KMS-11 (cell line): ENCODE measurements at regions not wholly inside any gene's neighbourhood (a gene's known extent, or its start where the extent isn't known, plus 50 kb on each side); places are given as distances from the start of the nearest gene placed in this dataset.
"Not testable (repeated sequence)": the region's sequence is repeated elsewhere in the genome, so short reads cannot be mapped to it uniquely, and the experiment has no call there.

Experiments
- H2AFZ ChIP-seq: fragments of 200-600 bp; sonication (generic); 2 replicates; pipeline ENCODE4 v1.6.1; 2016; ENCODE audit warnings: antibody characterized with exemption, mixed run types, low read depth
- H3K27ac ChIP-seq: fragments of 200-600 bp; sonication (generic); 2 replicates; pipeline ENCODE4 v1.6.1; 2016; ENCODE audit warnings: mild to moderate bottlenecking, mixed run types
- H3K27me3 ChIP-seq: fragments of 200-600 bp; sonication (generic); 2 replicates; pipeline ENCODE4 v1.6.1; 2017; ENCODE audit warnings: mild to moderate bottlenecking, low read depth, mixed run types, moderate library complexity; ENCODE audit not compliant: insufficient read depth
- H3K36me3 ChIP-seq: fragments of 200-600 bp; sonication (generic); 2 replicates; pipeline ENCODE4 v1.6.1; 2017; ENCODE audit warnings: mild to moderate bottlenecking, mixed run types; ENCODE audit not compliant: insufficient read depth
- H3K4me1 ChIP-seq: fragments of 200-600 bp; sonication (generic); 2 replicates; pipeline ENCODE4 v1.6.1; 2016; ENCODE audit warnings: mild to moderate bottlenecking, low read depth, mixed run types; ENCODE audit not compliant: poor library complexity, severe bottlenecking
- H3K4me2 ChIP-seq: fragments of 200-600 bp; sonication (generic); 2 replicates; pipeline ENCODE4 v1.7.0; 2016; ENCODE audit warnings: mild to moderate bottlenecking, mixed run types
- H3K4me3 ChIP-seq: fragments of 200-600 bp; sonication (generic); IDR thresholded peaks from 2 replicates; pipeline ENCODE4 v1.6.1; 2017; ENCODE audit warnings: low read depth, low read length, mixed read lengths; ENCODE audit not compliant: insufficient read depth
- H3K79me2 ChIP-seq: fragments of 200-600 bp; sonication (generic); 2 replicates; pipeline ENCODE4 v1.6.1; 2016; ENCODE audit warnings: low read depth, mixed run types; ENCODE audit not compliant: insufficient read depth
- H3K9ac ChIP-seq: fragments of 200-600 bp; sonication (generic); 2 replicates; pipeline ENCODE4 v1.6.1; 2016; ENCODE audit warnings: mild to moderate bottlenecking, mixed run types
- H4K20me1 ChIP-seq: fragments of 200-600 bp; sonication (generic); 2 replicates; pipeline ENCODE4 v1.6.1; 2016; ENCODE audit warnings: mild to moderate bottlenecking, mixed run types; ENCODE audit not compliant: insufficient read depth
- TF ChIP-seq, protein P1 (sequence below): fragments of 200-600 bp; sonication (generic); conservative IDR thresholded peaks from 2 replicates; pipeline ENCODE4 v1.6.1; 2017; ENCODE audit warnings: low read depth, mild to moderate bottlenecking, antibody characterized with exemption, low read length, moderate library complexity, mixed read lengths

DNA sequence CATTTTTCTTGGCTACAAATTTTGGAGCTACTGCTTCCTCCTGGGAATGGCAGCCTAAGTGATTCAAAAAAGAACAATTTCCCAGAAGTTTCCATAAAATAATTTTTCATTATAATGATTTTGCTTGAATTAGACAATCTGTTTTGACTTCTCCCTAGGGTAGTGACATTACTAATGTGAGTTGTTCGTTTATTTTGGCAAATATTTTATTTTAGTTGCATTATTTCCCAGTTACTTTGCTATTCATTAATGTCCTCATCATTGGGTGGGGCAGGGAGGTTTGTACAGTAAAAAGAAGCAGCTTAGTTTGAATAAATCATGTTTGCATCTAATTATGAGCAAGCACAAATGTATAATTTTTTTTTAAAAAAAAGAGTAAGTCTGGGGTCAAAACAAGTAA is 686.6 kb downstream of the ROBO2 start:
- Histone ChIP-seq H4K20me1 (no peaks in the 10 kb centered on the region), H3K36me3 (no peaks in the 10 kb centered on the region), H3K4me2 (no peak overlapping the region), H3K27ac (no peak overlapping the region), H3K4me1 (no peaks in the 10 kb centered on the region), H3K4me3 (no peak overlapping the region), H3K9ac (no peak overlapping the region), H3K27me3 (no peaks in the 10 kb centered on the region), H2AFZ (no peak overlapping the region), H3K79me2 (no peaks in the 10 kb centered on the region)
- TF ChIP-seq, protein P1, sequence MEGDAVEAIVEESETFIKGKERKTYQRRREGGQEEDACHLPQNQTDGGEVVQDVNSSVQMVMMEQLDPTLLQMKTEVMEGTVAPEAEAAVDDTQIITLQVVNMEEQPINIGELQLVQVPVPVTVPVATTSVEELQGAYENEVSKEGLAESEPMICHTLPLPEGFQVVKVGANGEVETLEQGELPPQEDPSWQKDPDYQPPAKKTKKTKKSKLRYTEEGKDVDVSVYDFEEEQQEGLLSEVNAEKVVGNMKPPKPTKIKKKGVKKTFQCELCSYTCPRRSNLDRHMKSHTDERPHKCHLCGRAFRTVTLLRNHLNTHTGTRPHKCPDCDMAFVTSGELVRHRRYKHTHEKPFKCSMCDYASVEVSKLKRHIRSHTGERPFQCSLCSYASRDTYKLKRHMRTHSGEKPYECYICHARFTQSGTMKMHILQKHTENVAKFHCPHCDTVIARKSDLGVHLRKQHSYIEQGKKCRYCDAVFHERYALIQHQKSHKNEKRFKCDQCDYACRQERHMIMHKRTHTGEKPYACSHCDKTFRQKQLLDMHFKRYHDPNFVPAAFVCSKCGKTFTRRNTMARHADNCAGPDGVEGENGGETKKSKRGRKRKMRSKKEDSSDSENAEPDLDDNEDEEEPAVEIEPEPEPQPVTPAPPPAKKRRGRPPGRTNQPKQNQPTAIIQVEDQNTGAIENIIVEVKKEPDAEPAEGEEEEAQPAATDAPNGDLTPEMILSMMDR: no peak

DNA sequence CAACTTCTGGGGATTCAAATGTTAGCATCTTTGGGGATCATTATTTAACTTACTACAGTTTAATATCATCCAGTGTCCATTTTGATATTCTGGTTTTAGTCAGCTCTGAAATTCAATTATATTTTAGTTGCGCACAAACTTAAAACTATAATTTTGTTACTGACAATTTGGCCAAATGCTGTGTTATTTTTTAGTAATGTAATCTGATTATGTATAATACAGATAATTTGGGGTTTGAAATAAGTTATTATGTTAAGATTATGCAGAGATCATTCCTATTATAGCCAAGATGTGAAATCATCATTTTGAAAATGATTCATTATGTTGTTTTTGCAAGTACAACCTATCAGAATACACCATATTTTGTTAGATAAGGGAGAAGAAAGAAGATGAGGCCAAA is 706.1 kb downstream of the ROBO2 start:
- no peak overlapping the region for H3K4me3 ChIP-seq
- H3K4me1 ChIP-seq: no peaks in the 10 kb centered on the region
- H3K27ac ChIP-seq: no peak overlapping the region
- H3K79me2 ChIP-seq: no peaks in the 10 kb centered on the region
- H3K27me3 ChIP-seq: no peaks in the 10 kb centered on the region
- no peak overlapping the region for H3K9ac ChIP-seq
- no peak overlapping the region for H2AFZ ChIP-seq
- no peak overlapping the region for H3K4me2 ChIP-seq
- TF ChIP-seq, protein P1: no peak
- H4K20me1 ChIP-seq: no peaks in the 10 kb centered on the region
- no peaks in the 10 kb centered on the region for H3K36me3 ChIP-seq

DNA sequence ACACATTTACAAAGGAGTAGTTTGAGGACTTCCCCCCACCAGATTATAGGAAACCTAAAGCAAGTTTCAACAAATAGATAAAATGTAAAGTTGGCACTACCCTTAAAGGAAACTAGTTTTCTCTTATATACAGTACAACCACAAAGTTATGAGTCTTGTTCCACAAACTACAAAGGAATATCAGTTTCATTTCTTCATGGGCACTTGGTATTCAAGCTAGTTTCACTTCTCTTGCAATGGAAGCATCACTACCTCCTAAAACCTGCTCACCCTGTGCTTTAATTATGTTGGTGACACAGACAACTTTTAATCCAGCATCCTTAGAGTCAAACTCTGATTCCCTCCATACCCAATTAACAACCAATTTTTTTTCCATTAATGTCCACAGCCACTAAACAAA is 707.0 kb downstream of the ROBO2 start:
- TF ChIP-seq, protein P1: no peak
- Histone ChIP-seq H3K4me2 (no peak overlapping the region), H3K4me3 (no peak overlapping the region)

DNA sequence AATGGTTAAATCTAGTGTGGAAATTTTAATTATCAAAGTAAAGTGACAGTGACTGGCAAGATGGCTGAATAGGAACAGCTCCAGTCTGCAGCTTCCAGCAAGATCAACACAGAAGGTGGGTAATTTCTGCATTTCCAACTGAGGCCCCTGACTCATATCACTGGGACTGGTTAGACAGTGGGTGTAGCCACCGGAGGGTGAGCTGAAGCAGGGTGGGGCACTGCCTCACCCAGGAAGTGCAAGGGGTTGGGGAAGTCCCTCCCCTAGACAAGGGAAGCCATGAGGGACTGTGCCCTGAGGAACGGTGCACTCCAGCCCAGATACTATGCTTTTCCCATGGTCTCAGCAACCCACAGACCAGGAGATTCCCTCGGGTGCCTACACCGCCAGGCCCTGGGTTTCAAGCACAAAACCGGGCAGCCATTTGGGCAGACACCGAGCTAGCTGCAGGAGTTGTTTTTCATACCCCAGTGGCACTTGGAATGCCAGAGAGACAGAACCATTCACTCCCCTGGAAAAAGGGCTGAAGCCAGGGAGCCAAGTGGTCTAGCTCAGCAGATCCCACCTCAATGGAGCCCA is 716.6 kb downstream of the ROBO2 start:
- H3K36me3 ChIP-seq, H3K4me3 ChIP-seq, H3K27me3 ChIP-seq, H2AFZ ChIP-seq, H3K9ac ChIP-seq, H3K4me2 ChIP-seq, H3K79me2 ChIP-seq, H4K20me1 ChIP-seq, H3K27ac ChIP-seq, H3K4me1 ChIP-seq: not testable (repeated sequence)

More for the DNA sequence above, 707.0 kb downstream of the ROBO2 start:
- Histone ChIP-seq H4K20me1 (no peaks in the 10 kb centered on the region), H3K27me3 (no peaks in the 10 kb centered on the region), H3K9ac (no peak overlapping the region), H3K79me2 (no peaks in the 10 kb centered on the region), H2AFZ (no peak overlapping the region), H3K4me1 (no peaks in the 10 kb centered on the region), H3K27ac (no peak overlapping the region), H3K36me3 (no peaks in the 10 kb centered on the region)

DNA sequence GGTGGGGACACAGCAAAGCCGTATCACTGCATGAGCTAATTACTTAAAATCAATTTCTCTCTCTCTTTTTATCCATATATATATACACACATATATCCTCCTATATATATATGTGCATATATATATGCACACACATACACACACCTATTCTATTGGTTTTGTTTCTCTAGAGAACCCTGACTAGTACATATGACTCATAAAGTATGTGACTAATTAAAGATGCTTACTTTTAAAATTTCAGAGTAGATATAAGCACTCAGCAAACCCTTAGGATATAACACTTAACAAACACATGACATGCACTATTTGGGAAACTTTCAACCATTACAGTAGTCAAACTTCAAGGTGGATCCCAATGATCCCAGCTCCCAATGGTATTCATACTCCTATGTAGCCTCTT is 732.6 kb downstream of the ROBO2 start:
- Histone ChIP-seq H3K79me2 (no peaks in the 10 kb centered on the region), H3K4me2 (no peak overlapping the region), H2AFZ (no peak overlapping the region), H3K36me3 (no peaks in the 10 kb centered on the region), H4K20me1 (no peaks in the 10 kb centered on the region), H3K9ac (no peak overlapping the region), H3K27ac (no peak overlapping the region), H3K27me3 (no peaks in the 10 kb centered on the region), H3K4me3 (no peak overlapping the region), H3K4me1 (no peaks in the 10 kb centered on the region)
- TF ChIP-seq, protein P1: no peak
